H9 (cell line): ENCODE measurements at regions not wholly inside any gene's neighbourhood (a gene's known extent, or its start where the extent isn't known, plus 50 kb on each side); places are given as distances from the start of the nearest gene placed in this dataset.

Experiments used
- DNase-seq: peaks from one replicate; pipeline ENCODE4 v3.0.0-alpha.2; 2017
- H2AFZ ChIP-seq: one replicate; pipeline ENCODE4 v1.6.1; 2013; ENCODE audit warnings: mild to moderate bottlenecking, low read length, control low read depth, moderate library complexity
- H2AK5ac ChIP-seq: 2 replicates; pipeline ENCODE4 v1.6.1; 2013; ENCODE audit warnings: low read length, control low read depth, mixed read lengths; ENCODE audit not compliant: insufficient read length
- H2BK120ac ChIP-seq: one replicate; pipeline ENCODE4 v1.6.1; 2013; ENCODE audit warnings: low read depth, mild to moderate bottlenecking, low read length, control low read depth, inconsistent platforms; ENCODE audit not compliant: poor library complexity, severe bottlenecking
- H2BK12ac ChIP-seq: 2 replicates; pipeline ENCODE4 v1.6.1; 2013; ENCODE audit warnings: low read length, control low read depth, mixed read lengths, low read depth; ENCODE audit not compliant: insufficient read length
- H2BK15ac ChIP-seq: 2 replicates; pipeline ENCODE4 v1.6.1; 2013; ENCODE audit warnings: low read depth, low read length, control low read depth
- H2BK20ac ChIP-seq: one replicate; pipeline ENCODE4 v1.6.1; 2013; ENCODE audit warnings: low read depth, mild to moderate bottlenecking, low read length, control low read depth, inconsistent platforms; ENCODE audit not compliant: poor library complexity, severe bottlenecking
- H2BK5ac ChIP-seq: 2 replicates; pipeline ENCODE4 v1.6.1; 2013; ENCODE audit warnings: low read length, control low read depth, mixed read lengths; ENCODE audit not compliant: insufficient read length
- H3K14ac ChIP-seq: 2 replicates; pipeline ENCODE4 v1.6.1; 2013; ENCODE audit warnings: low read length, control low read depth; ENCODE audit not compliant: insufficient read depth
- H3K18ac ChIP-seq: 2 replicates; pipeline ENCODE4 v1.6.1; 2013; ENCODE audit warnings: low read depth, mild to moderate bottlenecking, mixed read lengths, low read length, control low read depth; ENCODE audit not compliant: insufficient read length
- H3K23ac ChIP-seq: 2 replicates; pipeline ENCODE4 v1.6.1; 2013; ENCODE audit warnings: low read length, control low read depth, mixed read lengths, low read depth; ENCODE audit not compliant: insufficient read length
- H3K23me2 ChIP-seq: 2 replicates; pipeline ENCODE4 v1.6.1; 2013; ENCODE audit warnings: low read depth, mild to moderate bottlenecking, mixed read lengths, low read length, control low read depth; ENCODE audit not compliant: insufficient read length, poor library complexity, severe bottlenecking
- H3K27ac ChIP-seq: 2 replicates; pipeline ENCODE4 v1.5.1; 2013; ENCODE audit warnings: low read length, control low read depth, mixed read lengths, low read depth; ENCODE audit not compliant: insufficient read length
- H3K27me3 ChIP-seq: 2 replicates; pipeline ENCODE4 v1.6.1; 2013; ENCODE audit warnings: low read length, control low read depth, inconsistent platforms; ENCODE audit not compliant: insufficient read depth
- H3K4ac ChIP-seq: 2 replicates; pipeline ENCODE4 v1.6.1; 2013; ENCODE audit warnings: low read depth, mild to moderate bottlenecking, control low read depth, inconsistent platforms, low read length, moderate library complexity
- H3K4me1 ChIP-seq: 2 replicates; pipeline ENCODE4 v1.6.1; 2013; ENCODE audit warnings: low read length, control low read depth, inconsistent platforms; ENCODE audit not compliant: insufficient read depth
- H3K4me2 ChIP-seq: 2 replicates; pipeline ENCODE4 v1.6.1; 2013; ENCODE audit warnings: low read length, control low read depth, mixed read lengths; ENCODE audit not compliant: insufficient read length, insufficient read depth
- H3K56ac ChIP-seq: 2 replicates; pipeline ENCODE4 v1.6.1; 2013; ENCODE audit warnings: low read depth, mild to moderate bottlenecking, mixed read lengths, low read length, control low read depth; ENCODE audit not compliant: insufficient read length
- H3K79me1 ChIP-seq: 2 replicates; pipeline ENCODE4 v1.6.1; 2013; ENCODE audit warnings: low read depth, mild to moderate bottlenecking, moderate library complexity, low read length, control low read depth, inconsistent platforms; ENCODE audit not compliant: insufficient read depth, poor library complexity, severe bottlenecking
- H3K79me2 ChIP-seq: 2 replicates; pipeline ENCODE4 v1.6.1; 2013; ENCODE audit warnings: low read length, control low read depth, inconsistent platforms; ENCODE audit not compliant: insufficient read depth
- H3K9ac ChIP-seq: 2 replicates; pipeline ENCODE4 v1.6.1; 2013; ENCODE audit warnings: low read length, control low read depth, mixed read lengths; ENCODE audit not compliant: insufficient read length; ENCODE audit errors: extremely low read depth
- H3K9me3 ChIP-seq: one replicate; pipeline ENCODE4 v1.6.1; 2013; ENCODE audit warnings: low read depth, low read length, inconsistent platforms; ENCODE audit not compliant: control insufficient read depth
- H3T11ph ChIP-seq: one replicate; pipeline ENCODE4 v1.6.1; 2013; ENCODE audit warnings: mild to moderate bottlenecking, low read length, control low read depth, inconsistent platforms
- H4K20me1 ChIP-seq: one replicate; pipeline ENCODE4 v1.6.1; 2013; ENCODE audit not compliant: control insufficient read depth, insufficient read length, insufficient read depth
- H4K5ac ChIP-seq: 2 replicates; pipeline ENCODE4 v1.6.1; 2013; ENCODE audit warnings: low read depth, mild to moderate bottlenecking, mixed read lengths, low read length, control low read depth; ENCODE audit not compliant: insufficient read length
- H4K8ac ChIP-seq: replicated peaks from 2 replicates; pipeline ENCODE4 v1.6.1; 2013; ENCODE audit warnings: low read length, control low read depth, mixed read lengths, low read depth; ENCODE audit not compliant: insufficient read length
- H4K91ac ChIP-seq: 2 replicates; pipeline ENCODE4 v1.6.1; 2013; ENCODE audit warnings: low read depth, mild to moderate bottlenecking, moderate library complexity, mixed read lengths, low read length, control low read depth; ENCODE audit not compliant: insufficient read length
- H3K27ac Mint-ChIP-seq, 3 experiments: 2 replicates in 2 of 3; 3 replicates in 1 of 3; pipeline ENCODE4 v1.8.0; 2020 to 2021; ENCODE audit warnings: mixed read lengths in 3 of 3, mild to moderate bottlenecking in 1 of 3, moderate library complexity in 1 of 3
- H3K27me3 Mint-ChIP-seq: 2 replicates; pipeline ENCODE4 v1.8.0; 2021; ENCODE audit warnings: low read depth, mild to moderate bottlenecking, moderate library complexity, mixed read lengths
- H3K36me3 Mint-ChIP-seq, 3 experiments: 2 replicates in 2 of 3; 3 replicates in 1 of 3; pipeline ENCODE4 v1.8.0; 2020 to 2021; ENCODE audit warnings: low read depth in 3 of 3, mixed read lengths in 3 of 3; ENCODE audit not compliant: insufficient read depth in 1 of 3
- H3K4me1 Mint-ChIP-seq, 2 experiments: 2 replicates each; pipeline ENCODE4 v1.8.0; 2020; ENCODE audit warnings: mixed read lengths in 2 of 2
- H3K4me3 Mint-ChIP-seq, 2 experiments: 2 replicates in 1 of 2; 3 replicates in 1 of 2; pipeline ENCODE4 v1.8.0; 2020 to 2021; ENCODE audit warnings: mild to moderate bottlenecking in 2 of 2, mixed read lengths in 2 of 2, moderate library complexity in 1 of 2
- H3K9me3 Mint-ChIP-seq, 2 experiments: 2 replicates in 1 of 2; 3 replicates in 1 of 2; pipeline ENCODE4 v1.8.0; 2020; ENCODE audit warnings: mild to moderate bottlenecking in 2 of 2, mixed read lengths in 2 of 2, moderate library complexity in 1 of 2
- WGBS: extraction: QIAGEN DNeasy Blood & Tissue Kit; methylation state at CpG from one replicate; pipeline ENCODE4 v1.1.7; 2013; ENCODE audit warnings: missing lambda C conversion rate, low lambda C conversion rate, mixed read lengths; ENCODE audit not compliant: insufficient read length; ENCODE audit errors: extremely low coverage; 5-methylcytosine and 5-hydroxymethylcytosine counted together
- TF ChIP-seq, protein P1 (sequence below): fragments of 200-600 bp; sonication (generic); conservative IDR thresholded peaks from 3 replicates; pipeline ENCODE4 v1.8.0; 2021; ENCODE audit warnings: antibody characterized with exemption, mild to moderate bottlenecking

DNA sequence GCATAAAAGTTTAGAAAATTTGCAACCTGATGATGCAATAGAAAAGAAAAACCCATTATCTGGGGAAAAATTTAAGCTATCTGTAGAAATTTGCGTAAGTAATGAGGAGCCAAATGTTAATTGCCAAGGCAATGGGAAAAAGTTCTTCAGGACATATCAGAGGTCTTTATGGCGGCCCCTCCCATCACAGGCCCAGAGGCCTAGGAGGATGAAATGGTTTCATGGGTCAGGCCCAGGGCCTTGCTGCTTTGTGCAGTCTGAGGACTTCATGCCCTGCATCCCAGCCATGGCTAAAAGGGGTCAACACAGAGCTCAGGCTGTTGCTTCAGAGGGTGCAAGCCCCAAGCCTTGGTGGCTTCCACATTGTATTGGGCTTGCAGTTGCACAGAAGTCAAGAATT lies 582.8 kb downstream of the COL12A1 start:
- TF ChIP-seq, protein P1, sequence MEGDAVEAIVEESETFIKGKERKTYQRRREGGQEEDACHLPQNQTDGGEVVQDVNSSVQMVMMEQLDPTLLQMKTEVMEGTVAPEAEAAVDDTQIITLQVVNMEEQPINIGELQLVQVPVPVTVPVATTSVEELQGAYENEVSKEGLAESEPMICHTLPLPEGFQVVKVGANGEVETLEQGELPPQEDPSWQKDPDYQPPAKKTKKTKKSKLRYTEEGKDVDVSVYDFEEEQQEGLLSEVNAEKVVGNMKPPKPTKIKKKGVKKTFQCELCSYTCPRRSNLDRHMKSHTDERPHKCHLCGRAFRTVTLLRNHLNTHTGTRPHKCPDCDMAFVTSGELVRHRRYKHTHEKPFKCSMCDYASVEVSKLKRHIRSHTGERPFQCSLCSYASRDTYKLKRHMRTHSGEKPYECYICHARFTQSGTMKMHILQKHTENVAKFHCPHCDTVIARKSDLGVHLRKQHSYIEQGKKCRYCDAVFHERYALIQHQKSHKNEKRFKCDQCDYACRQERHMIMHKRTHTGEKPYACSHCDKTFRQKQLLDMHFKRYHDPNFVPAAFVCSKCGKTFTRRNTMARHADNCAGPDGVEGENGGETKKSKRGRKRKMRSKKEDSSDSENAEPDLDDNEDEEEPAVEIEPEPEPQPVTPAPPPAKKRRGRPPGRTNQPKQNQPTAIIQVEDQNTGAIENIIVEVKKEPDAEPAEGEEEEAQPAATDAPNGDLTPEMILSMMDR, result no peak
- H3K4me3 Mint-ChIP-seq, result no peak overlapping the region
- no peak overlapping the region for H3K27ac Mint-ChIP-seq
- no peak overlapping the region for H3T11ph ChIP-seq
- H2AK5ac ChIP-seq, result no peak overlapping the region
- no peak overlapping the region for H3K56ac ChIP-seq
- H2BK20ac ChIP-seq, result no peak overlapping the region
- no peak overlapping the region for H2BK5ac ChIP-seq
- no peak overlapping the region for H3K27ac ChIP-seq
- no peaks in the 10 kb centered on the region for H3K27me3 ChIP-seq
- H3K4me2 ChIP-seq, result no peak overlapping the region
- no peak overlapping the region for H2AFZ ChIP-seq
- no peak overlapping the region for H2BK120ac ChIP-seq
- no peaks in the 10 kb centered on the region for H3K23me2 ChIP-seq
- no CpG with 5 or more reads among the region's 2 CpGs for WGBS
- no peak overlapping the region for H3K23ac ChIP-seq
- H2BK12ac ChIP-seq, result no peak overlapping the region
- H3K14ac ChIP-seq, result no peak overlapping the region
- H3K9ac ChIP-seq, result no peak overlapping the region
- H3K79me2 ChIP-seq, result no peaks in the 10 kb centered on the region
- no peaks in the 10 kb centered on the region for H3K4me1 ChIP-seq
- no peak overlapping the region for H3K18ac ChIP-seq
- no peaks in the 10 kb centered on the region for H4K20me1 ChIP-seq
- no peak for DNase-seq
- H4K91ac ChIP-seq, result no peak overlapping the region
- H2BK15ac ChIP-seq, result no peak overlapping the region
- H3K4me1 Mint-ChIP-seq, result peaks cover 6 to 8% of the 10 kb centered on the region in 2 experiments
- peaks cover 15 to 29% (median 21%) of the 10 kb centered on the region in 3 experiments for H3K36me3 Mint-ChIP-seq
- no peak overlapping the region for H3K4ac ChIP-seq
- H3K9me3 ChIP-seq, result peaks cover 12% of the 10 kb centered on the region
- peaks cover 28 to 36% of the 10 kb centered on the region in 2 experiments for H3K9me3 Mint-ChIP-seq
- H4K8ac ChIP-seq, result no peak overlapping the region
- H3K79me1 ChIP-seq, result no peaks in the 10 kb centered on the region
- peaks cover 2% of the 10 kb centered on the region; the same call in 1 of the 2 replicates for H3K27me3 Mint-ChIP-seq
- no peak overlapping the region for H4K5ac ChIP-seq
